ENCODE measurements at regions not wholly inside any gene's neighbourhood (a gene's known extent, or its start where the extent isn't known, plus 50 kb on each side); places are given as distances from the start of the nearest gene placed in this dataset.

DNA sequence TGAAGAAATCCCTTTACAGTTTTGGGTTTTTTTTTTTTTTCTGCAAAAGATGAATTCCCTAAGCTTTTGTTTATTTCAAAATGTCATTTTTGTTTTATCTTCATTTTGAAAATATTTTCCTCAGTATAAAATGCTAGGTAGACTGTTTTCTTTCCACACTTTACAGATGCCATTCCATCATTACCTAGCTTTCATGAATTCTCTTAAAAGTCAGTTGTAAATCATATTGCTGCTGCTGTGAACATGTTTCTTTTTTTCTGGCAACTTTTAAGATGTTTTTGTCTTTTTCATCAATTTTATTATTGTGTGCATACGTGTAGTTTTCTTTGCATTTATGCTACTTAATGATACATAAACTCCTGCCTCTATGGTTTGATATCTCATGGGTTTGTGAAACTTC is 168.3 kb downstream of the FAXC start:
- peaks cover 3% of the 10 kb centered on the region for H3K27me3 Mint-ChIP-seq (ENCODE audit: unreplicated experiment)

DNA sequence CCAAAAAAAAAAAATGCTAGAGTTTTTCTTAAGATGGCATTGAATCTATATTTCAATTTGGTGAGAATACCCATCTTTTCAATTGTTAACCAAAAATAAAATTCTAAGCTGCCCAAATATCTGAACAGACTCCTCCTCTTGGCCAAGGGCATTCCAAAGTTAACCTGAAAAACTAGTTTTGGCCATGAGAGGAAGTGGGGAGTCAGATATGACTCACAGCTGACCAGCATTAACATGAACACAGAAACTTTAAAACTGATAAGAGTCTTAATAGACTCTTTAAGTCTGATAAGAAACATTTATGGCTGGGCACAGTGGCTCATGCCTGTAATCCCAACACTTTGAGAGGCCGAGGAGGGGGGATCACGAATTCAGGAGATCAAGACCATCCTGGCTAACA is 171.3 kb downstream of the FAXC start:
- no peaks in the 10 kb centered on the region for H3K27me3 Mint-ChIP-seq (ENCODE audit: unreplicated experiment)
- no peaks in the 10 kb centered on the region for H3K36me3 Mint-ChIP-seq (ENCODE audit: low read depth, unreplicated experiment)
- no peak overlapping the region for H3K4me3 Mint-ChIP-seq (ENCODE audit: unreplicated experiment)
- no peaks in the 10 kb centered on the region for H3K9me3 Mint-ChIP-seq (ENCODE audit: unreplicated experiment)
- DNase-seq (ENCODE audit: low spot score): no peak
- TF ChIP-seq, protein P1, sequence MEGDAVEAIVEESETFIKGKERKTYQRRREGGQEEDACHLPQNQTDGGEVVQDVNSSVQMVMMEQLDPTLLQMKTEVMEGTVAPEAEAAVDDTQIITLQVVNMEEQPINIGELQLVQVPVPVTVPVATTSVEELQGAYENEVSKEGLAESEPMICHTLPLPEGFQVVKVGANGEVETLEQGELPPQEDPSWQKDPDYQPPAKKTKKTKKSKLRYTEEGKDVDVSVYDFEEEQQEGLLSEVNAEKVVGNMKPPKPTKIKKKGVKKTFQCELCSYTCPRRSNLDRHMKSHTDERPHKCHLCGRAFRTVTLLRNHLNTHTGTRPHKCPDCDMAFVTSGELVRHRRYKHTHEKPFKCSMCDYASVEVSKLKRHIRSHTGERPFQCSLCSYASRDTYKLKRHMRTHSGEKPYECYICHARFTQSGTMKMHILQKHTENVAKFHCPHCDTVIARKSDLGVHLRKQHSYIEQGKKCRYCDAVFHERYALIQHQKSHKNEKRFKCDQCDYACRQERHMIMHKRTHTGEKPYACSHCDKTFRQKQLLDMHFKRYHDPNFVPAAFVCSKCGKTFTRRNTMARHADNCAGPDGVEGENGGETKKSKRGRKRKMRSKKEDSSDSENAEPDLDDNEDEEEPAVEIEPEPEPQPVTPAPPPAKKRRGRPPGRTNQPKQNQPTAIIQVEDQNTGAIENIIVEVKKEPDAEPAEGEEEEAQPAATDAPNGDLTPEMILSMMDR (IDR thresholded peaks at IDR 0.05; ENCODE audit: unreplicated experiment): no peak
- H3K27ac Mint-ChIP-seq (ENCODE audit: unreplicated experiment): no peak overlapping the region
- H3K4me1 Mint-ChIP-seq (ENCODE audit: unreplicated experiment): no peaks in the 10 kb centered on the region

More for the DNA sequence above, 168.3 kb downstream of the FAXC start:
- no peak for DNase-seq (ENCODE audit: low spot score)
- no peak overlapping the region for H3K27ac Mint-ChIP-seq (ENCODE audit: unreplicated experiment)
- no peaks in the 10 kb centered on the region for H3K4me1 Mint-ChIP-seq (ENCODE audit: unreplicated experiment)
- H3K9me3 Mint-ChIP-seq (ENCODE audit: unreplicated experiment): no peaks in the 10 kb centered on the region
- TF ChIP-seq, protein P1 (IDR thresholded peaks at IDR 0.05; ENCODE audit: unreplicated experiment): no peak
- H3K4me3 Mint-ChIP-seq (ENCODE audit: unreplicated experiment): no peak overlapping the region
- no peaks in the 10 kb centered on the region for H3K36me3 Mint-ChIP-seq (ENCODE audit: low read depth, unreplicated experiment)

DNA sequence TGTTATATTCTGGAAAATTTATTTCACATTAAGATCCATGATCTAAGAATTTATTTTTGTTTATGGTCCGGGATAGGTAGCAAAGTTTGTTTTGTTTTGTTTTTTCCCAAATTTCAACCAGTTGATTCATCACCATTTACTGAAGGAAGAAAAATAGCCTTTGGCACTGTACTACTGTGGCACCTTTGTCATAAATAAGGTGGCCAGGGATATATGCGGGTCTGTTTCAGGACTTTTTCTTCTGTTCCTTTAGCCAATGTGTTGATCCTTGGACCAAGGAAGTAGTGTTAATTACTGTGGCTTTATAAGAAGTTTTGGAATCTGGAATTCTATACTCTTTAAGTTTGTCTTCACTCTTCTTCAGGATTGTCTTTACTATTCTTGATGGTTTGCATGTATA is 171.7 kb downstream of the FAXC start:
- DNase-seq (ENCODE audit: low spot score): no peak
- Mint-ChIP-seq H3K4me3 (ENCODE audit: unreplicated experiment) (no peak overlapping the region), H3K27ac (ENCODE audit: unreplicated experiment) (no peak overlapping the region), H3K4me1 (ENCODE audit: unreplicated experiment) (no peaks in the 10 kb centered on the region), H3K36me3 (ENCODE audit: low read depth, unreplicated experiment) (no peaks in the 10 kb centered on the region), H3K27me3 (ENCODE audit: unreplicated experiment) (no peaks in the 10 kb centered on the region), H3K9me3 (ENCODE audit: unreplicated experiment) (no peaks in the 10 kb centered on the region)
- TF ChIP-seq, protein P1 (IDR thresholded peaks at IDR 0.05; ENCODE audit: unreplicated experiment): no peak

DNA sequence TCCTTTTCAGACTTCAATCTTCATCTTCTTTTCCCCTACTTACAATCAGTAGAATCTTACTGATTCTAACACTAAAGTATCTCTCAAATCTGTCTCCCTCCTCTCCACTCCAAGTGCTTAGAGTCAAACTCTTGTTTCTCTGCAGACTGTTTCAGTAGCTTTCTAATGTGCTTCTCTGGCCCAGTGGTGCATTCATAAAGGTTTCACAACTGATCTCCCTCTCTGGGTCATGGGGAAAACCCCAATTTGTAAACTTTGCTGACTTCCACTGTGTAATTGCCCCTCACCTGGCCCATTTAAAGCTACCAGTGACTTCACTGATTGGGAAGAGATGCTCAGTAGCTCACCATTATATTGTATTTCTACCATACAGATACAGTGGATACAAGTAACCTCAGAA is 183.6 kb downstream of the FAXC start:
- no peak overlapping the region for H3K4me3 Mint-ChIP-seq (ENCODE audit: unreplicated experiment)
- no peak overlapping the region for H3K27ac Mint-ChIP-seq (ENCODE audit: unreplicated experiment)
- DNase-seq (ENCODE audit: low spot score): no peak
- no peaks in the 10 kb centered on the region for H3K9me3 Mint-ChIP-seq (ENCODE audit: unreplicated experiment)
- no peaks in the 10 kb centered on the region for H3K36me3 Mint-ChIP-seq (ENCODE audit: low read depth, unreplicated experiment)
- peaks cover 1% of the 10 kb centered on the region for H3K27me3 Mint-ChIP-seq (ENCODE audit: unreplicated experiment)
- no peaks in the 10 kb centered on the region for H3K4me1 Mint-ChIP-seq (ENCODE audit: unreplicated experiment)
- TF ChIP-seq, protein P1 (IDR thresholded peaks at IDR 0.05; ENCODE audit: unreplicated experiment): no peak

DNA sequence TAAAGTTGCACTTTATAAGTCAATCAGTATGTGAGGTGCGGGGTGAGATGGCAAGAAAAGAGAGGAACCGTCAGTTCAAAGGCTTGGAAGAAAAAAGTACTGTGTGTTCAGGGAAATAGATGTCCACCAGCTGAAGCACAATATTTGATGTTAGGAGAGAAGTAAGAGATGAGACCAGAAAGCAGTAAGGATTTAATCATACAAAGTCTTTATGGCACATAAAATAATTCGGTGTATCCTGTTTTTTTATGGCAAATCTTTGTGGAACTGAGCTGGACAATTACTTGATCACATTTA is 197.2 kb downstream of the FAXC start:
- TF ChIP-seq, protein P1 (IDR thresholded peaks at IDR 0.05; ENCODE audit: unreplicated experiment): no peak
- Mint-ChIP-seq H3K36me3 (ENCODE audit: low read depth, unreplicated experiment) (no peaks in the 10 kb centered on the region), H3K4me3 (ENCODE audit: unreplicated experiment) (no peak overlapping the region), H3K4me1 (ENCODE audit: unreplicated experiment) (no peaks in the 10 kb centered on the region), H3K27me3 (ENCODE audit: unreplicated experiment) (no peaks in the 10 kb centered on the region), H3K9me3 (ENCODE audit: unreplicated experiment) (no peaks in the 10 kb centered on the region), H3K27ac (ENCODE audit: unreplicated experiment) (no peak overlapping the region)
- DNase-seq (ENCODE audit: low spot score): no peak
